ENCODE measurements at regions not wholly inside any gene's neighbourhood (a gene's known extent, or its start where the extent isn't known, plus 50 kb on each side); places are given as distances from the start of the nearest gene placed in this dataset.

- Histone ChIP-seq H3K4me3 (replicated peaks in 1 of 3; ENCODE audit: insufficient read depth in 1 of 3, low read depth in 1 of 3, low read length in 3 of 3) (no peak overlapping the region), H2AFZ (ENCODE audit: low read depth, low read length) (no peak overlapping the region), H3K9ac (replicated peaks; ENCODE audit: extremely low read depth, insufficient read depth, low read length) (no peak overlapping the region), H4K20me1 (replicated peaks; ENCODE audit: control insufficient read depth, extremely low read depth, insufficient read depth, low read length) (no peaks in the 10 kb centered on the region), H3K36me3 (ENCODE audit: control insufficient read depth in 2 of 2, extremely low read depth in 1 of 2, insufficient read depth in 2 of 2, low read length in 2 of 2) (no peaks in the 10 kb centered on the region), H3K27me3 (ENCODE audit: control insufficient read depth in 2 of 2, insufficient read depth in 2 of 2, low read length in 2 of 2) (peaks cover 0 to 2% of the 10 kb centered on the region in 2 experiments), H3K9me3 (replicated peaks; ENCODE audit: control insufficient read depth, insufficient read depth, low read length) (no peaks in the 10 kb centered on the region), H3K9me1 (replicated peaks; ENCODE audit: control insufficient read depth, extremely low read depth, insufficient read depth, low read length) (no peaks in the 10 kb centered on the region), H3K79me2 (ENCODE audit: control insufficient read depth, insufficient read depth, low read length) (no peaks in the 10 kb centered on the region), H3K4me2 (ENCODE audit: insufficient read depth, low read length) (no peak overlapping the region), H3K27ac (ENCODE audit: insufficient read depth, low read depth, low read length) (no peak overlapping the region), H3K4me1 (ENCODE audit: control insufficient read depth, extremely low read depth, insufficient read depth, low read length) (no peaks in the 10 kb centered on the region)
- BruUV-seq (replicated peaks): no TSS peak
- ChIA-PET POLR2A (no interaction called here), CTCF (interaction anchor here (0.6 to 0.9 kb wide), 3 partner anchors 154 to 455 kb away, joined by 3 read pairs; no protein-coding TSS in a partner anchor)
- dilution Hi-C loops (cut with MboI; ENCODE audit: extremely low pct_ligation_motif_present, low sequenced_read_pairs) (no loop called here), intact Hi-C loops (cut with micrococcal nuclease) (no loop called here)
- DNase-seq (ENCODE audit: low read depth, low spot score) (no peak), FAIRE-seq (no peak)
- TF ChIP-seq EZH2 (IDR thresholded peaks at IDR 0.05; ENCODE audit: borderline replicate concordance, low read depth, low read length, severe bottlenecking): no peak
Observed at GRCh38 chr15:67998599-67999133, 55.4 kb upstream of the PIAS1 start.

GRCh38 chr15:67999320-68000100, 54.6 kb upstream of the PIAS1 start:
- ChIA-PET CTCF (interaction anchor here (0.6 to 0.7 kb wide), 2 partner anchors 155 to 454 kb away, joined by 3 read pairs; no protein-coding TSS in a partner anchor), POLR2A (no interaction called here)
- Histone ChIP-seq H3K9ac (replicated peaks; ENCODE audit: extremely low read depth, insufficient read depth, low read length) (no peak overlapping the region), H4K20me1 (replicated peaks; ENCODE audit: control insufficient read depth, extremely low read depth, insufficient read depth, low read length) (no peaks in the 10 kb centered on the region), H3K79me2 (ENCODE audit: control insufficient read depth, insufficient read depth, low read length) (no peaks in the 10 kb centered on the region), H3K27ac (ENCODE audit: insufficient read depth, low read depth, low read length) (no peak overlapping the region), H3K9me3 (replicated peaks; ENCODE audit: control insufficient read depth, insufficient read depth, low read length) (no peaks in the 10 kb centered on the region), H3K4me3 (replicated peaks in 1 of 3; ENCODE audit: insufficient read depth in 1 of 3, low read depth in 1 of 3, low read length in 3 of 3) (no peak overlapping the region), H3K36me3 (ENCODE audit: control insufficient read depth in 2 of 2, extremely low read depth in 1 of 2, insufficient read depth in 2 of 2, low read length in 2 of 2) (no peaks in the 10 kb centered on the region), H2AFZ (ENCODE audit: low read depth, low read length) (no peak overlapping the region), H3K27me3 (ENCODE audit: control insufficient read depth in 2 of 2, insufficient read depth in 2 of 2, low read length in 2 of 2) (peaks cover 0 to 2% of the 10 kb centered on the region in 2 experiments), H3K4me1 (ENCODE audit: control insufficient read depth, extremely low read depth, insufficient read depth, low read length) (no peaks in the 10 kb centered on the region), H3K4me2 (ENCODE audit: insufficient read depth, low read length) (no peak overlapping the region), H3K9me1 (replicated peaks; ENCODE audit: control insufficient read depth, extremely low read depth, insufficient read depth, low read length) (no peaks in the 10 kb centered on the region)
- no TSS peak for BruUV-seq (replicated peaks)
- DNase-seq (ENCODE audit: low read depth, low spot score) (no peak), FAIRE-seq (no peak)
- TF ChIP-seq MYC (IDR thresholded peaks at IDR 0.05; ENCODE audit: low read depth, low read length) (no peak), MAX (IDR thresholded peaks at IDR 0.05; ENCODE audit: insufficient read depth, insufficient read length) (no peak), GATA2 (IDR thresholded peaks at IDR 0.05; ENCODE audit: insufficient read depth, insufficient read length, low read depth, low read length) (no peak), EZH2 (IDR thresholded peaks at IDR 0.05; ENCODE audit: borderline replicate concordance, low read depth, low read length, severe bottlenecking) (no peak), CTCF (IDR thresholded peaks at IDR 0.05; ENCODE audit: extremely low read depth in 1 of 2, insufficient read depth in 1 of 2, low read depth in 1 of 2, low read length in 2 of 2) (no peak), JUN (IDR thresholded peaks at IDR 0.05; ENCODE audit: borderline replicate concordance, insufficient read depth, insufficient read length, low read depth) (no peak), FOS (IDR thresholded peaks at IDR 0.05; ENCODE audit: borderline replicate concordance, insufficient read depth, low read length) (no peak), POLR2AphosphoS5 (IDR thresholded peaks at IDR 0.05; ENCODE audit: insufficient read depth, low read depth, low read length) (no peak), POLR2A (IDR thresholded peaks at IDR 0.05; ENCODE audit: low read depth, low read length) (no peak)
- dilution Hi-C loops (cut with MboI; ENCODE audit: extremely low pct_ligation_motif_present, low sequenced_read_pairs): no loop called here
- intact Hi-C loops (cut with micrococcal nuclease): no loop called here
